HG02970 (cell line): ENCODE measurements at regions not wholly inside any gene's neighbourhood (a gene's known extent, or its start where the extent isn't known, plus 50 kb on each side); places are given as distances from the start of the nearest gene placed in this dataset.

Experiments used
- ATAC-seq: cut with Tn5 transposase; IDR thresholded peaks from one replicate; pipeline ENCODE4 v1.9.1; 2021; ENCODE audit warnings: mild to moderate bottlenecking, moderate library complexity, moderate number of reproducible peaks; ENCODE audit not compliant: unreplicated experiment, low FRiP score

- no peak for ATAC-seq
Observed at GRCh38 chrX:15128861-15129260, 141.0 kb downstream of the ASB9 start.

DNA sequence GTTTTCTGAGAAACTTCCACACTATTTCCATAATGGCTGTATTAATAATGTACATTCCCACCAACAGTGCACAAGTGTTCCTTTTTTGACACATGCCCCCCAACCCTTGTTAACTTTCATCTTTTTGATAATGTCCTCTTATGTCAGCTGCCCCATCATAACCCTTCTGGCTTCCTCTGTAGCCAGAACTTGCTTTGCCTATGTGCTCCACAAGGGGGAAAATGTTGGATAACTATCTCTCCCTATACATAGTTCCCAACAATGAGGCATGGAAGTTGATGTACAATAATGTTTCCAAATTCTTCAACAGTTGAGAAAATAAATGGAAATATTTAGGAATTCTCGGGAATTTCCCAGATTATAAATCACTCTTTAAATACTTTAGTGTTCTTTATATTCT is 142.9 kb downstream of the ASB9 start:
- ATAC-seq: no peak

GRCh38 chrX:15116900-15117299 is 153.0 kb downstream of the ASB9 start:
- no peak for ATAC-seq

GRCh38 chrX:15114743-15115566 is 154.9 kb downstream of the ASB9 start:
- no peak for ATAC-seq

GRCh38 chrX:15107367-15107988 is 162.4 kb downstream of the ASB9 start:
- no peak for ATAC-seq

- ATAC-seq: no peak
Observed at GRCh38 chrX:15098505-15098904, 171.4 kb downstream of the ASB9 start.

DNA sequence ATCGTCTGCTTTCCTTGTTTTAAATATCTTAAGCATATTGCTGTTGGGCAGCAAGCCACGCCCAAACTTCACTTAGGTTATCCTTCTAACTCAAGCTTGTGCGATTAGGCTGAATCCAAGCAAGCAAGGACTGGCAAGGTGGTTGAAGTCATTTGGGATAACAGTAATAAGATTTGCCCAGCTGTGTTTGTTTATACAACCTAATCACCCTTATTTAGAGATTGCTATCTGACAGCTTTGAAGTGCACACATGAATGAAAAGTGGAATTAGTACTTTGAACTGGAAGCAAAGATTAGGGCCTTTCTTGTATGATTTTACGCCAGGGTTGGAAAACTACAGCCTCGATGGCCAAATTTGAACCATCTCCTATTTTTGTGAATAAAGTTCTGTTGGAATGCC is 182.1 kb downstream of the ASB9 start:
- ATAC-seq: no peak

DNA sequence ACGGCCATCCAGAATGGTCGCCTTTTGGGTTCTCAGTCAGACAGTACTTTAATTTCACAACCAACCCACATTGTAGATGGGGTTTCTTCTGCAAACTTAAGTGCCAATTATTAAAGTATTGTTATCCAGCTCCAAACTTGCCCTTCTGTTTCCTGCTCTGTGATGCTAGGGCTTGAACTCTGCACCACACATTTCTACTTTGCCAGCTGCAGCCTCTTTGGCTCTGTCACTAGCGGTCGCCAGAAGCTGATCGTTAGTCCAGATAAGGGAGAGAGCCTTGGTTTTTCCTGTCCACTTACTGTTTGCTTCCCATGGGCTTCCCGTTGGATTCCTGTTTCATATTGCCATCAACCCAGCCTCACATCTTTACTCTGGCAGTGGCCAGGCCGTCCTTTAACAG is 196.6 kb downstream of the ASB9 start:
- ATAC-seq: no peak

- no peak for ATAC-seq
Observed at GRCh38 chrX:15072880-15073279, 197.0 kb downstream of the ASB9 start.

GRCh38 chrX:15072259-15072658 is 197.6 kb downstream of the ASB9 start:
- no peak for ATAC-seq

DNA sequence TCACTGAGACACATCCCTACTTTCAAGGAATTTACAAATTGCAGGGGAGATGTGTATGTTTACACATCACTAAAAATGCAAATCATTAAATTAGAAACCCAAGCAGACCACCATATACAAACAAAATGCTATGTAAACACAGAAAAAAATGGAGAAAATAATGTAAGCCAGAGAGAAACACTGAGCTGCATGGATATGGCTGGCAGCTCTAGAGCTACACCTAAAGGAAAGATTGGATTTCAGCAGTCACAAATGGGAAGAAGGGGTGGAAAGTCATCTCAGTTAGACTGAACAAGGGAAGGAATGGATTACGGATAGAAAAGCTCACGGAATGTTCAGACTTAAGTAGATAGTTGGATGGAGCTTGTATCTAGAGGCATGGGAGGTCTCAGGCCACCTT is 186.3 kb downstream of the MOSPD2 start:
- ATAC-seq: no peak

- no peak for ATAC-seq
Observed at GRCh38 chrX:15056044-15056443, 182.8 kb downstream of the MOSPD2 start.

GRCh38 chrX:15055146-15055930 is 182.1 kb downstream of the MOSPD2 start:
- no peak for ATAC-seq

- no peak for ATAC-seq
Observed at GRCh38 chrX:15050395-15050794, 177.2 kb downstream of the MOSPD2 start.

DNA sequence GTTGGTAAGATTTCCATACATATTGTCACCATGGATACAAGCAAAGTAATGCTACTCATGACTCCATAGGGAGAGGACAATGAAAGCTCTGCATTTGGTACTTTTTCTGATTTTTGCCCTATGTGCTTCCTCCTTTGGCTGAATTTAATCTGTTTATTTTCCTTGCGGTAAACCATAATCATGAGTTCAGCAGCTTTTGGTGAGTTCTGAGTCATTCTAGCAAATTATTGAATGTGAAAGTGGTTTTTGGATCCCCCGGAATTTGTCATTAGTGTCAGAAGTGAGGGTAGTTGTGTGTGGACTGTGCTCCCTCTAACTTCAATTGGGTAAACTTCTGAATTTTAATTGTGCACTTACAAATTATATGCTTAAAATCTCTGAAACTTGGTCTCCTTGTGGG is 170.3 kb downstream of the MOSPD2 start:
- ATAC-seq: no peak

DNA sequence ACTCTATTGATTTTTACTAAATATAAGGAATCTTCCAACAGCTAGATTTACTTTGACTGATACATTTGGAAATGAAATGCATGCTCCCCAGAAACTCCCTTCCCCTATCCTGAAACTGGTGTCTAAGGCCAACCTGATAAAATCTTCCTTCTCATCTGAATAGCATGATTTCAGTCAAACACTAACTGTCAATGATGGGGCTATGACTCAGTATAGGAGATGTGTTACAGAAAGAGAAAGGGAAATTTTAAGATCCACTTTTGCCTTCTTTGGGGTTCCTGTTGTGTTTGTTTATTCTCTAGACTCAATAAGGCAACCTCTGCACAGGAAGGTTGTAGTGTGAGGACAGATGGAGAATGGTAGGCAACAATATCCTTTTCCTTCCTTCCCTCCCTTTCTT is 160.7 kb downstream of the MOSPD2 start:
- no peak for ATAC-seq

DNA sequence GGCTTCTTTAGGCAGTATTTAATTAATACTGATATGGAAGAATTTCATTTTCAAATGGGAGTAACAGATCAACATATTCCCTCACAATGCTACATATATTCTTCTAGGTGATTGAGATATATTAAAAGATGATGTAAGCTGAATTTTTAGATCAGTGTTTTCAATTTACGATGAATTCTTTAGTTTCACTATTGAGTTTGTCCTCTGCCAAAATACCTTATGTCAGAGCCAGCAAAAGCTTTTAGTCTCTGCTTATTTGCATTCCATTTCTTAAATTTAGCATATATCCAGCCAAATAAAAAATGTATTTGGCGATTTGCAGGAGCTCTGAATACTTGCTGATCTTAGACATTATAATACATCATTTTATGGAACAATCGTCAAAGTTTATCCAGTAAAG is 144.3 kb downstream of the MOSPD2 start:
- ATAC-seq: no peak

- ATAC-seq: no peak
Observed at GRCh38 chrX:15016051-15016450, 142.8 kb downstream of the MOSPD2 start.

GRCh38 chrX:15014281-15014680 is 141.1 kb downstream of the MOSPD2 start:
- no peak for ATAC-seq

- ATAC-seq: no peak
Observed at GRCh38 chrX:15013461-15013860, 140.2 kb downstream of the MOSPD2 start.

DNA sequence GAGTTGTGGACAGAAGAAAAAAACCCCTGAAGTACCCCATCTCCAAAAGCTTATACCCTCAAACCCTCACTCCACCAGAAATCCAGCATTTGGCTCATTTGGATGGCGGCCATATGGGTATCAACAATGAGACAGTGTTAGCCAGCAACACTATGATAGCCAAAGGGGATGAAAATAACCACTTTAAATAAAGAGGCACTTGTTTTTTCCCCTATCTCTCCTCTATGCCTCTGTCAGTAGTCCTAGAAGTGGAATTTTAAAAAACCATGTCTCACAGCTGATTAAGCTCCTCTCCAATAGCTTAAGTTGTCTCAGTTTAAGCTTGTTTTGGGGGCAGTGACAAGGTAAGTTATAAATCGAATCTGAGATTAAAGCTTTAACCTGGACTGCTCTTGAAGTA is 124.0 kb downstream of the MOSPD2 start:
- ATAC-seq: no peak
